ENCODE measurements at regions not wholly inside any gene's neighbourhood (a gene's known extent, or its start where the extent isn't known, plus 50 kb on each side); places are given as distances from the start of the nearest gene placed in this dataset.

DNA sequence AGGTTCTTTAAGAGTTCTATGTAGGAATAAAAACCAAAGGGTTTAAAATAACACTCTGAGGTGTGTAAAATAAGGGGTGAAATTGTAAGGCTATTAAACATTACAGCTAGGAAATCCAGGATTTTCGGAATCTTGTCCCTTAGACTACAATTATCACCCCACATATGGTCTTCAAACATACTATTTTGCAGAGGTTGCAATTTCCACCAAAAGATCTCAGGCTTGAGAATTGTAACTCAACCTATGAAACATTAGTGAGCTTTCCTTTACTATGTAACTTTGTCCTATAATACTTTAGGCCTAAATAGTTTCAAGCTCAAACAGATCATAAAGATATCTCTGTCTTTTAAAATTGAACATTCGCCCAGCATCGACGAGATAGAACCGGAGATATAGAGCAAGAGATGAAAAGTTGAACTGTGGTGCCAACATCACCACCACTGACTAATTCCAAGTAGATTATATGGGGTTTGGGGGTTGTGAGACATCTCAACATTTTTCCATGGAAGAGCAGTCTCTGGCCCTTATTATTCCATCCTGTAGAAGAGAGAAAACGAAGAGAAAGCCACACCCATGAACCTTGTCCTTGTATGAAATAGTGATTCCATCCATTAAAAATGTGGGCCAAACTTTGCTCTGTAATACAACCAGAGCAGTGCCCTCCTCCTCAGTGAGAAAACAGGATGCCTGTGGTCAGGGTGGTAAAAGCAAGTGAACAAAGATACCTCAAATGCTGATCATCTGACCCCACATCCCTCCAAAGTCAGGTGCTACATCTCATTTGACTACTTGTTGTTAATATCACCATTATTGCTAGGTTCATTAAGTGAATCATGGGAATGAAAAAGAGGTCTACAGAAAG lies 284.5 kb upstream of the GJE1 start:
- TF ChIP-seq, protein P1, sequence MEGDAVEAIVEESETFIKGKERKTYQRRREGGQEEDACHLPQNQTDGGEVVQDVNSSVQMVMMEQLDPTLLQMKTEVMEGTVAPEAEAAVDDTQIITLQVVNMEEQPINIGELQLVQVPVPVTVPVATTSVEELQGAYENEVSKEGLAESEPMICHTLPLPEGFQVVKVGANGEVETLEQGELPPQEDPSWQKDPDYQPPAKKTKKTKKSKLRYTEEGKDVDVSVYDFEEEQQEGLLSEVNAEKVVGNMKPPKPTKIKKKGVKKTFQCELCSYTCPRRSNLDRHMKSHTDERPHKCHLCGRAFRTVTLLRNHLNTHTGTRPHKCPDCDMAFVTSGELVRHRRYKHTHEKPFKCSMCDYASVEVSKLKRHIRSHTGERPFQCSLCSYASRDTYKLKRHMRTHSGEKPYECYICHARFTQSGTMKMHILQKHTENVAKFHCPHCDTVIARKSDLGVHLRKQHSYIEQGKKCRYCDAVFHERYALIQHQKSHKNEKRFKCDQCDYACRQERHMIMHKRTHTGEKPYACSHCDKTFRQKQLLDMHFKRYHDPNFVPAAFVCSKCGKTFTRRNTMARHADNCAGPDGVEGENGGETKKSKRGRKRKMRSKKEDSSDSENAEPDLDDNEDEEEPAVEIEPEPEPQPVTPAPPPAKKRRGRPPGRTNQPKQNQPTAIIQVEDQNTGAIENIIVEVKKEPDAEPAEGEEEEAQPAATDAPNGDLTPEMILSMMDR (conservative IDR thresholded peaks at IDR 0.05) = no peak
- TF ChIP-seq EZH2 (IDR thresholded peaks at IDR 0.05; ENCODE audit: low read depth) = no peak

Data from PC-9 (cell line).